Astrocyte of the cerebellum (primary cell): ENCODE measurements at regions not wholly inside any gene's neighbourhood (a gene's known extent, or its start where the extent isn't known, plus 50 kb on each side); places are given as distances from the start of the nearest gene placed in this dataset.

Experiments used
- DNase-seq: peaks from one replicate; pipeline ENCODE4 v3.0.0-alpha.2; 2011; ENCODE audit warnings: low read depth
- H3K4me3 ChIP-seq: 2 replicates; pipeline ENCODE4 v1.5.1; 2011; ENCODE audit warnings: mild to moderate bottlenecking, low read depth, low read length, moderate library complexity
- in situ Hi-C: cut with HindIII; loops from 2 replicates; pipeline ENCODE4 v1.10.0; 2017; ENCODE audit warnings: low sequenced_read_pairs
- TF ChIP-seq, protein P1 (sequence below): IDR thresholded peaks from 2 replicates; pipeline ENCODE4 v1.5.1; 2012; ENCODE audit warnings: low read length, low read depth, moderate library complexity, mild to moderate bottlenecking; ENCODE audit errors: missing control alignments

DNA sequence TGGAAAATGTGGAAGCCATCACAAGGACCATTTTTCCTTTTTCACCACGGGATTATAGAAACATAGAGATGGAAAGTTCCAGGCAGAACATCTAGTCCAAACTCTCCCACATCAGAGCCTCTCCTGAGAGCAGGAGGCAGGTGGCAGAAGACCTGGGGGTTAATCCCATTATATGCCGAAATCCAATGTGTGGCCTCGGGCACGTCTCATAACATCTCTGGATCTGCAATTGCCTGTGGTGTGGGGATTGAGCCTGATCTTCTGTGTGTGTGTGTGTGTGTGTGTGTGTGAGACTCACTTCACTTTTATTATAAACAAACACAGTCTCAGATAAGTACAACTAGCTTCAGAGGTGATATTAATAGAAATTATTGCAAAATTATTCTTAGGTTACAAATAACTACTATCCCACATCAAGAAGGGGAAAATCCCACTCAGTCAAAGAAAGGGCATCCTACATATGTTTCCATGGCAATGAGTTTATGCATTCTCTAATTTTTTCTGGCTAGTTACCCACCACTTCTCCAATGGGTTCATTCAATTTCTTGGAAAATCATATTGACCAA lies 199.1 kb downstream of the FOXL1 start:
- in situ Hi-C loops: no loop called here

DNA sequence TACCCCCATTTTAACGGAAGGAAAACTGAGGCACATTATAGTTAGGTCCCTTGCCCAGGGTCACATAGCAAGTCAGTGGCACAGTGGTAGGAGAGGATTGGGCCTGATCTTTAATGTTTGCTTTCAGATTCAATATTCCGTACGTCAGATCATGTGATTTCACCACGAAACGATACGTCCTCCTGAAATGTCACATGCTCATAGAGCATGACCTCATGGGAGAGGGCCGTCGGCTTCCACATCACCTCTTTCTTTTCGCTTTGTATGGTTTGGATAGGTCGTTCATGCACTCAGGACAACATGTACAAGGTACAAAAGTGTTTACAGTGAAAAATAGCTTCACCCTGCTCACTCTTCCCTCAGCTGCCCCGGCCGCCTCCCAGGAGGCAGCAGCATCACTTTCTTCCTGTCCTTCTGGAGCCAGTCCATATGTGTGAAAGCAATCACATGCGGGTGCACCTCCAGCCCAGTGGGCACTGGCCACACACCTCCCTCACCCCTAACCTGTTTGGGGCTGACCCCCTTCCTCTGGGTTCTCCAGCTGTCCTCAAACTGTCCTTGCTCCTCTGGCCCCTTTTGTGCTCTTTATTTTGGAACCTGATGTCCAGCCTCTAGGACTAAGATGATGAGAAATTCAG lies 199.9 kb downstream of the FOXL1 start:
- no peak overlapping the region for H3K4me3 ChIP-seq

More for the DNA sequence above, 199.1 kb downstream of the FOXL1 start:
- H3K4me3 ChIP-seq: no peak overlapping the region
- TF ChIP-seq, protein P1, sequence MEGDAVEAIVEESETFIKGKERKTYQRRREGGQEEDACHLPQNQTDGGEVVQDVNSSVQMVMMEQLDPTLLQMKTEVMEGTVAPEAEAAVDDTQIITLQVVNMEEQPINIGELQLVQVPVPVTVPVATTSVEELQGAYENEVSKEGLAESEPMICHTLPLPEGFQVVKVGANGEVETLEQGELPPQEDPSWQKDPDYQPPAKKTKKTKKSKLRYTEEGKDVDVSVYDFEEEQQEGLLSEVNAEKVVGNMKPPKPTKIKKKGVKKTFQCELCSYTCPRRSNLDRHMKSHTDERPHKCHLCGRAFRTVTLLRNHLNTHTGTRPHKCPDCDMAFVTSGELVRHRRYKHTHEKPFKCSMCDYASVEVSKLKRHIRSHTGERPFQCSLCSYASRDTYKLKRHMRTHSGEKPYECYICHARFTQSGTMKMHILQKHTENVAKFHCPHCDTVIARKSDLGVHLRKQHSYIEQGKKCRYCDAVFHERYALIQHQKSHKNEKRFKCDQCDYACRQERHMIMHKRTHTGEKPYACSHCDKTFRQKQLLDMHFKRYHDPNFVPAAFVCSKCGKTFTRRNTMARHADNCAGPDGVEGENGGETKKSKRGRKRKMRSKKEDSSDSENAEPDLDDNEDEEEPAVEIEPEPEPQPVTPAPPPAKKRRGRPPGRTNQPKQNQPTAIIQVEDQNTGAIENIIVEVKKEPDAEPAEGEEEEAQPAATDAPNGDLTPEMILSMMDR: no peak
- DNase-seq: no peak

DNA sequence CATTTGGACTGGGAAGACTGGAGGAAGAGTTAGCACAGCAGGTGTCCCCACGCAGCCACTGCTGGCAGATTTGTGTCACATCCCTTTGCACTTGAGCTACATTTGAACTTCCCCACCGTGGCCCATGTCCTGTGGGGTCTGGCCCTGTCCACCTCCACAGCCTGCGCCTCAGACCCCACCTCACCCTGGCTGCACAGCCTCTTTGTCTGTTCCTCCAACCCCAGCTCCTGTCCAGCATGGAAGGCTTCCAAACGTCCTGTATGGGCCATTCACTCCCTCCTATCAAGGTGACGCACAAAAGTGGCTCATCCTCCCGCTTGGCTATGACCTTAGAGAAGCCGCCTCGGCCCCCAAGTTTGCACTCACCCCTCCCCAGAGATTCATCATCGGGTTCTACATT lies 200.6 kb downstream of the FOXL1 start:
- H3K4me3 ChIP-seq: no peak overlapping the region
- TF ChIP-seq, protein P1: no peak
- no peak for DNase-seq
- in situ Hi-C loops: no loop called here

More for the DNA sequence above, 199.9 kb downstream of the FOXL1 start:
- in situ Hi-C loops: no loop called here
- DNase-seq: no peak
- TF ChIP-seq, protein P1: no peak

DNA sequence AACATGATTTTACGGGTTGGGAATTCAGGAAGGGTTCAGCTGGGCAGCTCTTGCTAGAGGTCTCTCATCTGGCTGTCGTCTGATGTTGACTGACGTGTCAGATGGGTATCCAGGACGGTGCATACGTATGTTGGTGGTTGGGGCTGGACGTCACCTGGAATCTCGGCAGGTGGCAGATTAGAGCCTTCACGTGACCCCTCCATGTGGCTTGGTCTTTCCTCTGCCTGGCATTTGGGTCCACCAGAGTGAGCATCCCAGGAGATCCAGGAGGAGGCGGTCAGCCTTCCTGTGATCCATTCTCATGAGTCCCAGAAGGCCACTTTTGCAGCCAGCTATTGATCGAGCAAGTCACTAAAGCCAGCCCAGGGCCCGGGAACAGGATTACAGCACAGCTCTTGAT lies 202.7 kb downstream of the FOXL1 start:
- no peak for DNase-seq
- in situ Hi-C loops: loop anchor here (5.0 kb wide), 1 partner anchor 36 kb away; no protein-coding TSS in a partner anchor
- TF ChIP-seq, protein P1: no peak
- H3K4me3 ChIP-seq: no peak overlapping the region

DNA sequence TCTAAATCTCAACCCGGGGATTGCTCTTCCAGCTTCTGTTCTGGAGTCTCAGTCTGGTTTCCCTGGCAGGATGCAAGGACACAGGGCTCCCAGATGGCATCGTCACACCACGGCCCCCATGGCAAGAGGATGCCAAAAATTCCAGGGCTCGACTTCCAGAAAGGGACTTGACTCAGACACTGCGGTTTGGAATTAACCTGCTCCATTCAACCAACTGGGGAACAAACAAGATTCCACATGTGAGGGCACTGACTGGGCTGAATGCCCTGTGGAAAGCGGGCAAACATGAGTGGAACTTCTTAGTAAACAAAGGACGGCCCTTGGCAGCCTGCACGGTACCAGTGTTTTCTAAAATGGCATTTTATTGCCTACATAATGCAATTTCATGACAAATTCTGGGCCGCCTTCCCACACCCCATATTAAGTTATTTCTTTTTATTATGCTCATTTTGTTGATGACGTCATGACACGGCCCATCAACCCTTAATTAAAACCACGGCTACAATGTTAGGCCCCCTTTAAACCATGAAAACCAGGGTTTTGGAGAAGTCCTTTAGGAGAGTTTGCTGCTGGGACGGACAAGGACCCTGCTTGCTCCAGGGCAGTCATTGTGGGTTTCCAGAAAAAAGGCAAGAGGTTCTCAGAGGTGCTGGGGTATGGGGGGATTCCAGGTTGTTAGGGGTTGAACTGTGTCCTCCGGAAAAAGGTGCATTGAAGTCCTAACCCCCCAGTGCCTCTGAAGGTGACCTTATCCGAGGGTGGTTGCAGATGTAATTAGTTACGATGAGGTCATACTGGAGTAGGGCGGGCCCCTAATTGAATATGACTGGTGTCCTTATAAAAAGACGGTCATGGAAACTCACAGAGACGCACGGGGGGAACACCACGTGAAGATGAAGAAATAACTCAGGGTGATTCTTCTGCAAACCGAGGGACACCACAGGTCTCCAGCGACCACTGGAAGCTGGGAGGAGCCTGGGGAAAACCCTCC lies 205.6 kb downstream of the FOXL1 start:
- in situ Hi-C loops: loop anchor here (5.0 kb wide), 1 partner anchor 33 kb away; no protein-coding TSS in a partner anchor
- no peak for DNase-seq
- no peak overlapping the region for H3K4me3 ChIP-seq
- TF ChIP-seq, protein P1: no peak

DNA sequence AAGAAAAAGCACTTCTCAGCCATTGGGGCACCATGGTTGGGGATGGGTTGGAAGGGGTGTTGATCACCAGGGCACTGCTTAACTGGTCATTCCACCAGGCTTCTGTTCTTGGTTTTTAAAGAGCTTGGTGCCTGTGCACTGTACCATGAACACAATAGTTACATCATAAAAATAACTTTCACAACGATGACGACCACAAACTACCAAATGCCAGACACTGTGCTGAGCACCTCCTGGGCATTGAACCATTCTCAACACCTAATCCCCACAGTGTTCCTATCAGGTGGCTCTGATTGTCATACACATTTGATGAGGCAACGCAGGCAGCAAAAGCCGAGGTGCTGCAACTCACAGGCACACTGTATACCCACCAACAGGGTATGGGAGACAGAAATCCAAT lies 208.0 kb downstream of the FOXL1 start:
- no peak for DNase-seq
- no peak overlapping the region for H3K4me3 ChIP-seq
- TF ChIP-seq, protein P1: no peak
- in situ Hi-C loops: no loop called here
